Osteoblast (primary cell): ENCODE measurements at regions not wholly inside any gene's neighbourhood (a gene's known extent, or its start where the extent isn't known, plus 50 kb on each side); places are given as distances from the start of the nearest gene placed in this dataset.

Experiments
- DNase-seq: peaks from one replicate; pipeline ENCODE4 v3.0.0; 2011; ENCODE audit warnings: low spot score, mixed read lengths; ENCODE audit not compliant: insufficient read length; ENCODE audit errors: missing footprints
- H2AFZ ChIP-seq: 2 replicates; pipeline ENCODE4 v1.6.0; 2011; ENCODE audit warnings: mild to moderate bottlenecking, low read length
- H3K27ac ChIP-seq: 2 replicates; pipeline ENCODE4 v1.5.1; 2011; ENCODE audit warnings: mild to moderate bottlenecking, low read depth, low read length, moderate library complexity
- H3K27me3 ChIP-seq: 2 replicates; pipeline ENCODE4 v1.6.0; 2012; ENCODE audit warnings: mild to moderate bottlenecking, control low read depth, inconsistent platforms, low read length, moderate library complexity; ENCODE audit not compliant: insufficient read depth
- H3K36me3 ChIP-seq: 2 replicates; pipeline ENCODE4 v1.5.1; 2011; ENCODE audit warnings: mild to moderate bottlenecking, low read length, control low read depth, moderate library complexity; ENCODE audit not compliant: insufficient read depth
- H3K4me1 ChIP-seq: 2 replicates; pipeline ENCODE4 v1.5.1; 2011; ENCODE audit warnings: mild to moderate bottlenecking, low read length, control low read depth, moderate library complexity; ENCODE audit not compliant: insufficient read depth
- H3K4me2 ChIP-seq: 2 replicates; pipeline ENCODE4 v1.6.0; 2011; ENCODE audit warnings: mild to moderate bottlenecking, low read length; ENCODE audit not compliant: insufficient read depth
- H3K4me3 ChIP-seq: fragments of 200-600 bp; sonication (generic); 3 replicates; pipeline ENCODE4 v1.5.1; 2012; ENCODE audit warnings: mild to moderate bottlenecking, low read length, inconsistent platforms; ENCODE audit not compliant: insufficient read depth
- H3K79me2 ChIP-seq: 2 replicates; pipeline ENCODE4 v1.6.0; 2012; ENCODE audit warnings: mild to moderate bottlenecking, low read length, control low read depth, inconsistent platforms; ENCODE audit not compliant: insufficient read depth
- H3K9me3 ChIP-seq: 2 replicates; pipeline ENCODE4 v1.5.1; 2011; ENCODE audit warnings: low read depth, low read length, control low read depth
- H4K20me1 ChIP-seq: 2 replicates; pipeline ENCODE4 v1.6.0; 2012; ENCODE audit warnings: mild to moderate bottlenecking, low read length, control low read depth; ENCODE audit not compliant: insufficient read depth
- CTCF ChIP-seq: IDR thresholded peaks from 2 replicates; pipeline ENCODE4 v1.5.1; 2011; ENCODE audit warnings: mild to moderate bottlenecking, low read depth, low read length, moderate library complexity; ENCODE audit errors: extremely low read depth

- Histone ChIP-seq H3K4me1 (peaks cover 29% of the 10 kb centered on the region), H3K4me3 (no peak overlapping the region), H3K9me3 (no peaks in the 10 kb centered on the region), H3K4me2 (no peak overlapping the region), H3K36me3 (peaks cover 15% of the 10 kb centered on the region), H3K27me3 (no peaks in the 10 kb centered on the region), H4K20me1 (no peaks in the 10 kb centered on the region), H3K27ac (peak overlapping the region; percentile 93), H3K79me2 (peaks cover 81% of the 10 kb centered on the region), H2AFZ (no peak overlapping the region)
- no peak for TF ChIP-seq CTCF
- no peak for DNase-seq
Observed at GRCh38 chr2:64732146-64732545, 78.4 kb upstream of the SERTAD2 start.

GRCh38 chr2:64735504-64735903 is 81.8 kb upstream of the SERTAD2 start:
- no peak for DNase-seq
- no peak overlapping the region for H3K4me2 ChIP-seq
- H2AFZ ChIP-seq, result no peak overlapping the region
- no peaks in the 10 kb centered on the region for H3K27me3 ChIP-seq
- no peak overlapping the region for H3K4me3 ChIP-seq
- peaks cover 84% of the 10 kb centered on the region for H3K79me2 ChIP-seq
- no peak overlapping the region for H3K27ac ChIP-seq
- H4K20me1 ChIP-seq, result no peaks in the 10 kb centered on the region
- peaks cover 15% of the 10 kb centered on the region for H3K36me3 ChIP-seq
- H3K4me1 ChIP-seq, result peaks cover 21% of the 10 kb centered on the region
- TF ChIP-seq CTCF, result no peak
- H3K9me3 ChIP-seq, result no peaks in the 10 kb centered on the region

- peak; percentile 50 for DNase-seq
- Histone ChIP-seq H3K4me3 (no peak overlapping the region), H3K9me3 (no peaks in the 10 kb centered on the region), H3K4me2 (no peak overlapping the region), H3K4me1 (peaks cover 9% of the 10 kb centered on the region), H3K27me3 (no peaks in the 10 kb centered on the region), H3K79me2 (peaks cover 85% of the 10 kb centered on the region), H3K36me3 (peaks cover 15% of the 10 kb centered on the region), H4K20me1 (no peaks in the 10 kb centered on the region), H2AFZ (no peak overlapping the region), H3K27ac (no peak overlapping the region)
- no peak for TF ChIP-seq CTCF
Observed at GRCh38 chr2:64737547-64737946, 83.8 kb upstream of the SERTAD2 start.

- DNase-seq, result no peak
- Histone ChIP-seq H3K27me3 (no peaks in the 10 kb centered on the region), H3K9me3 (no peaks in the 10 kb centered on the region), H3K79me2 (peaks cover 83% of the 10 kb centered on the region), H4K20me1 (no peaks in the 10 kb centered on the region), H3K4me1 (peaks cover 14% of the 10 kb centered on the region), H2AFZ (no peak overlapping the region), H3K36me3 (peaks cover 15% of the 10 kb centered on the region), H3K4me3 (no peak overlapping the region), H3K27ac (no peak overlapping the region), H3K4me2 (no peak overlapping the region)
- no peak for TF ChIP-seq CTCF
Observed at GRCh38 chr2:64738026-64738425, 84.3 kb upstream of the SERTAD2 start.
